Fibroblast of upper back skin (primary cell): ENCODE measurements at regions not wholly inside any gene's neighbourhood (a gene's known extent, or its start where the extent isn't known, plus 50 kb on each side); places are given as distances from the start of the nearest gene placed in this dataset.
A peak's percentile ranks its signal among the peaks of the same experiment; 100 is the strongest.

ENCODE experiments used
- DNase-seq: peaks from one replicate; pipeline ENCODE4 v3.0.0-alpha.2; 2013

GRCh38 chr11:19320827-19321226 is 80.1 kb upstream of the E2F8 start:
- DNase-seq, result peak; percentile 37

GRCh38 chr11:19316434-19316833 is 75.7 kb upstream of the E2F8 start:
- peak; percentile 78 for DNase-seq

DNA sequence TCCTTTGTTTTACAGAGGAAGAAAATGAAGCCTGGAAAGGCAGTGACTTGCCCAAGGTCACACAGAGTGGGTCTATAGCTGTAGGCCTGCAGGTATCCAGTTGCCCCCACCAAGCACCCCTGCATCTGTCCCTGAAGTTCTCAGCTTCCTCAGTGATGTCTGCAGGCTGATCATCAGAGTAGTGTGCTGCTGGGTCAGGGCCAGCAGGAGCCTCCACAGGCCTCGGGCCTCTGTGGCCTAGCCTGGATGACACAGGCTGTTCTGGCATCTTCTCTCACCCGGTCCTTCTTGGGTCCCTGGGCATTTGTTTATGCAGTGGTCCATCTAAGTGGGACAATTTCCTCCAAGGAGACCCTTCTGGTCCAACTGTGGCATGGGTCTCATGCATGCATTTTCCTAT is 74.8 kb upstream of the E2F8 start:
- DNase-seq, result no peak

GRCh38 chr11:19313140-19313539 is 72.4 kb upstream of the E2F8 start:
- no peak for DNase-seq

DNA sequence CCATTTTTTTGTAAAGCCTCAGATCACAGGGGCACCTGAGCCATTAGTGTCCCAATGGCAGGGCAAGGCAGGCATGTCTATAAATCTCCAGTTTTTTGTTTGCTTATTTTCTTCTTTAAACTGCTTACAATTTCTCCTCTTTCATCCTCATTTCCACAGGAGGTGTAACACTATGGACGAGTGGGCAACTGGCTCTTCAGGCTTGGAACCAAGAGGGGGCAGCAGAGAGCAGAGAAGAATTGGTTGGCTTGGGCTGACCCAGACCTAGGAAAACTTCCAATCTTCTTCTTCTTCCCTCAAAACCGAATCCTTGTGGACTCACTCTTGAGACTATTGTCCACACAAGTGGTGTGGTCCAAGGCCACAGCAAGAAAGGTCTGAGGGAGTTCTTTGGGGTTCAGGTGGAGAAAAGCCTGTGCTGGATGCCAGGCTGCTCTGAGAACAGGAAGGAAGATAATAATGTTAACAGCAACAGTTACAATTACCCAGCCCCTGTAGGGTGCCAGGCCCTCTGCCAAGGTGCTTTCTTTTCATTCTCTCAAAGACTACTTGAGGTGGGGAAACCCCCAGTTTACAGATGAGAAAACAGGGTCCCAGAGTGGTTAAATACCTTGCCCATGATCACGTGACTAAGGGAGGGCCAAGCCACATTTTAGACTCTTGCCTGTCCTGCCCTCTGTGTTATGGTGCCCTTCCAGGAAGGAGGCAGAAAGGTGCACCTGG is 70.7 kb upstream of the E2F8 start:
- peak; percentile 53 for DNase-seq

DNA sequence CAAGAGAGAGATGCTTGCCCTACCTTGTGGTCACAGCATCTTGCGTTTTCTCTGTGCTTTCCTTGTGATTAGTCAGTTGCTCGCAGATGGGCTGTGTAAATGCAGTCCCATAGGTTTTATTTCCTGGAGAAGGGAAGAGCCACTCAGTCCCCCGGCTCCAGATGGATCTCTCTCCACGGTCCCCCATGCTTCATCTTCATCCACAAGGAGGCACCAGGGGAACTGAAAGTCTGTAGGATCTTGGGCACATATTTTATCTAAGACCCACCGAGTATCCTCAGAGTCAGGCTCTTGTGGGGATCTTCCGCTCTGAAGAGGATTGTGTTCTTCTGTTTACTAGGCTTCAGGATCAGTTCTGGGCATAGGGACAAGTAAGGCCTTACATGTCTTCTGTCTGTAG is 66.8 kb upstream of the E2F8 start:
- no peak for DNase-seq

DNA sequence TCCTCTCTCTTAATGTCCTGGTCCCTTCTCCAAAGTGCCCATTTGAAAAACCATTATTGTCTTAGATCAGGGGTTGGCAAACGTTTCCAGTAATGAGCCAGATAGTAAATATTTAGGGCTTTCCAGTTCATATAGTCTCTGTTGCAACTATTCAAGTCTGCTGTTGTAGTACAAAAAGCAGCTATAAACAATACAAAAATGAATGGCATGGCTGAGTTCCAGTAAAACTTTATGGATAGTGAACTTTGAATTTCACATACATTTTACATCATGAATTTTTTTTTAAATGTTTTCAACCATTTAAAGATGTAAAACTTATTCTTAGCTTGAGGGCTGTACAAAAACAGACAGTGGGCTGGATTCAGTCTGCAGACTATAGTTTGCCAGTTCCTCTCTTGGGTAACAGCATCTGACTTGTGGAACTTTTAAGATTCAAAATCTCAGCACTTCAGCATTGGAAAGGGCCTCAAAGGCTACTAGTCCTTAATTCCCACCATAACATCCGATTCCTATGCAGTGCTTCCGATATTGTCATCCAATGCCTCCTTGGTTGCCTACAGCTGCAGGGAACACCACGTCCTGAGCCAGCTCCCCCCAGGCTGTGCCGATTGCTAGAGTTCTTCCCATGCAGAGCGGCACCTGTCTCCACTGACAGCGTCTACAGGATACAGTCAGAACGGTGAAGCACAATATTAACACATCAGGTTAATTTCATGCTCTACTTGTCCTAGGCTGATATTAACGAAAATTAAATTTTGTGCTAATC is 65.6 kb upstream of the E2F8 start:
- no peak for DNase-seq

DNA sequence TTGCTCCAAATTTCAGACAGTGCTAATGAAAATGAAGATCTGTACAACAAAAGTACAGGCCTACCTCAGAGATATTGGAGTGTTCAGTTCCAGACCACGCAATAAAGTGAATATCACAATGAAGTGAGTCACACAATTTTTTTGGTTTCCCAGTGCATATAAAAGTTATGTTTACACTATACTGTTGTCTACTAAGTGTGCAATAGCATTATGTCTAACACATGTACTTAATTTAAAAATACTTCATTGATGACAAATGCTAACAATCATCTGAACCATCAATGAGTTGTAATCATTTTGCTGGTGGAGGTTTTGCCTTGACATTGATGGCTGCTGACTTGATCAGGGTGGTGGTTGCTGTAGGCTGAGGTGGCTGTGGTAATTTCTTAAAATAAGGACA is 60.6 kb upstream of the E2F8 start:
- peak; percentile 33 for DNase-seq

DNA sequence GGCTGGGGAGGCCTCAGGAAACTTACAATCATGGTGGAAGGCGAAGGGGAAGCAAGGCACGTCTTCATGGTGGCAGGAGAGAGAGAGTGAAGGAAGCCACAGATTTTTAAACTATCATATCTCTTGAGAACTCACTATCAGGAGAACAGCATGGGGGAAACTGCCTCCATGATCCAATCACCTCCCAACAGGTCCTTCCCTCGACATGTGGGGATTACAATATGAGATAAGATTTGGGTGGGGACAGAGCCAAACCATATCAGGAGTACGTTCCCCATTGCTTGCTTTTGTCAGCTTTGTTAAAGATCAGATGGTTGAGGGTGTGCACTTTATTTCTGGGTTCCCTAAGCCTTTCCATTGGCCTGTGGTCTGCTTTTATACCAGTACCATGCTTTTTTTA is 53.7 kb upstream of the E2F8 start:
- DNase-seq, result no peak

GRCh38 chr11:19291064-19291463 is 50.3 kb upstream of the E2F8 start:
- DNase-seq, result no peak
